PC-3 (cell line): ENCODE measurements at regions not wholly inside any gene's neighbourhood (a gene's known extent, or its start where the extent isn't known, plus 50 kb on each side); places are given as distances from the start of the nearest gene placed in this dataset.

Experiments
- EZH2 ChIP-seq: fragments of 300-600 bp; sonication (generic); IDR thresholded peaks from one replicate; pipeline ENCODE4 v1.6.1; 2017; ENCODE audit warnings: antibody characterized with exemption, mild to moderate bottlenecking, low read length; ENCODE audit not compliant: unreplicated experiment
- EZH2phosphoT487 ChIP-seq: fragments of 300-600 bp; sonication (generic); IDR thresholded peaks from 2 replicates; pipeline ENCODE4 v1.6.1; 2018; ENCODE audit warnings: mild to moderate bottlenecking, antibody characterized with exemption, low read length, borderline replicate concordance
- TF ChIP-seq, protein P1 (sequence below): fragments of 300-600 bp; sonication (generic); conservative IDR thresholded peaks from 2 replicates; pipeline ENCODE4 v1.5.1; 2017; ENCODE audit warnings: antibody characterized with exemption, low read depth, mild to moderate bottlenecking, low read length

DNA sequence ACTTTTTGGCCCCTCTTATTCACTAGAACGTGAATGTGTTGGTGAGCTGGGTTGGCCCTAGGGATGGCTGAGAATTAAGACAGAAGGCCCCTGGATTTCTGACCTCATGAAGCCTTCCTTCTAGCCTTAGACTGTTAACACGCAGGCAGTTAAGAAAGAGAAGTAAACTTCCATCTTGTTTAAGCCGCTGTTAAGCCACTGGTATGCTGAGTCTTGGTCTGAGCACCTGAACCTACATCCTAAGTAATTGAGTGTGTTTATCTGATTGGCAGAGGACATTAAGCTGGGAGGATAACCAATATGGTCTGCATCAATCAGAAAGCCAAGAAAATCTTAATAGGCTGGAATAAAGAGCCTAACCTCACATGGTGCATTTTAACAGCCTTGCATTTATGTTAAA is 535.0 kb upstream of the ARID1B start:
- no peak for TF ChIP-seq EZH2
- TF ChIP-seq, protein P1, sequence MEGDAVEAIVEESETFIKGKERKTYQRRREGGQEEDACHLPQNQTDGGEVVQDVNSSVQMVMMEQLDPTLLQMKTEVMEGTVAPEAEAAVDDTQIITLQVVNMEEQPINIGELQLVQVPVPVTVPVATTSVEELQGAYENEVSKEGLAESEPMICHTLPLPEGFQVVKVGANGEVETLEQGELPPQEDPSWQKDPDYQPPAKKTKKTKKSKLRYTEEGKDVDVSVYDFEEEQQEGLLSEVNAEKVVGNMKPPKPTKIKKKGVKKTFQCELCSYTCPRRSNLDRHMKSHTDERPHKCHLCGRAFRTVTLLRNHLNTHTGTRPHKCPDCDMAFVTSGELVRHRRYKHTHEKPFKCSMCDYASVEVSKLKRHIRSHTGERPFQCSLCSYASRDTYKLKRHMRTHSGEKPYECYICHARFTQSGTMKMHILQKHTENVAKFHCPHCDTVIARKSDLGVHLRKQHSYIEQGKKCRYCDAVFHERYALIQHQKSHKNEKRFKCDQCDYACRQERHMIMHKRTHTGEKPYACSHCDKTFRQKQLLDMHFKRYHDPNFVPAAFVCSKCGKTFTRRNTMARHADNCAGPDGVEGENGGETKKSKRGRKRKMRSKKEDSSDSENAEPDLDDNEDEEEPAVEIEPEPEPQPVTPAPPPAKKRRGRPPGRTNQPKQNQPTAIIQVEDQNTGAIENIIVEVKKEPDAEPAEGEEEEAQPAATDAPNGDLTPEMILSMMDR, result no peak
- no peak for TF ChIP-seq EZH2phosphoT487
